NB4 (cell line): ENCODE measurements at regions not wholly inside any gene's neighbourhood (a gene's known extent, or its start where the extent isn't known, plus 50 kb on each side); places are given as distances from the start of the nearest gene placed in this dataset.

Source experiments
- DNase-seq: peaks from one replicate; pipeline ENCODE4 v3.0.0; 2010; ENCODE audit warnings: low read depth
- H3K4me3 ChIP-seq: one replicate; pipeline ENCODE4 v1.5.1; 2011; ENCODE audit warnings: mild to moderate bottlenecking, low read depth, low read length, moderate library complexity
- CTCF ChIP-seq: IDR thresholded peaks from one replicate; pipeline ENCODE4 v1.5.1; 2012; ENCODE audit warnings: low read depth, low read length
- MAX ChIP-seq: IDR thresholded peaks from 2 replicates; pipeline ENCODE4 v1.6.1; 2011; ENCODE audit warnings: low read depth, low read length
- MYC ChIP-seq: IDR thresholded peaks from 2 replicates; pipeline ENCODE4 v1.6.1; 2011; ENCODE audit warnings: low read depth, low read length
- POLR2A ChIP-seq: IDR thresholded peaks from 2 replicates; pipeline ENCODE4 v1.6.1; 2011; ENCODE audit warnings: mild to moderate bottlenecking; ENCODE audit not compliant: insufficient read length; ENCODE audit errors: extremely low read depth

- H3K4me3 ChIP-seq: no peak overlapping the region
- TF ChIP-seq MYC (no peak), CTCF (no peak), POLR2A (no peak), MAX (no peak)
- peak; percentile 43 for DNase-seq
These were observed 241.2 kb downstream of the BCOR start for GRCh38 chrX:39856472-39857121.

GRCh38 chrX:39857780-39858179, 240.0 kb downstream of the BCOR start:
- H3K4me3 ChIP-seq: no peak overlapping the region
- TF ChIP-seq MAX: no peak
- TF ChIP-seq POLR2A: no peak
- TF ChIP-seq MYC: no peak
- no peak for TF ChIP-seq CTCF
- peak; percentile 88 for DNase-seq

GRCh38 chrX:39859991-39860861, 237.5 kb downstream of the BCOR start:
- H3K4me3 ChIP-seq: no peak overlapping the region
- no peak for TF ChIP-seq POLR2A
- 0 out of 2 replicates have a peak, but pooled peaks have one; percentile 46 for TF ChIP-seq MYC
- TF ChIP-seq MAX: peak; percentile 46
- peak; percentile 94 for DNase-seq

GRCh38 chrX:39862963-39863362, 234.8 kb downstream of the BCOR start:
- TF ChIP-seq POLR2A (no peak), MAX (no peak), MYC (no peak), CTCF (no peak)
- DNase-seq: peak; percentile 68
- no peak overlapping the region for H3K4me3 ChIP-seq

GRCh38 chrX:39866229-39866628, 231.5 kb downstream of the BCOR start:
- no peak overlapping the region for H3K4me3 ChIP-seq
- no peak for TF ChIP-seq CTCF
- TF ChIP-seq MYC: no peak
- TF ChIP-seq POLR2A: no peak
- TF ChIP-seq MAX: no peak

More at GRCh38 chrX:39866229-39866628, 231.5 kb downstream of the BCOR start:
- DNase-seq: no peak
